Embryonic facial prominence (tissue), 1 donor: ENCODE measurements at regions not wholly inside any gene's neighbourhood (a gene's known extent, or its start where the extent isn't known, plus 50 kb on each side); places are given as distances from the start of the nearest gene placed in this dataset.
"Not testable (repeated sequence)": the region's sequence is repeated elsewhere in the genome, so short reads cannot be mapped to it uniquely, and the experiment has no call there.

ENCODE experiments used
- DNase-seq: peaks from one replicate; pipeline ENCODE4 v3.0.0-alpha.2; 2016; ENCODE audit errors: extremely low spot score

- DNase-seq = not testable (repeated sequence)
Measured at GRCh38 chr5:91241460-91241859, 141.7 kb downstream of the ARRDC3 start.

GRCh38 chr5:91240175-91240574, 142.9 kb downstream of the ARRDC3 start:
- no peak for DNase-seq

GRCh38 chr5:91235271-91235694, 147.8 kb downstream of the ARRDC3 start:
- no peak for DNase-seq

- DNase-seq = no peak
Measured at GRCh38 chr5:91232523-91232922, 150.6 kb downstream of the ARRDC3 start.

DNA sequence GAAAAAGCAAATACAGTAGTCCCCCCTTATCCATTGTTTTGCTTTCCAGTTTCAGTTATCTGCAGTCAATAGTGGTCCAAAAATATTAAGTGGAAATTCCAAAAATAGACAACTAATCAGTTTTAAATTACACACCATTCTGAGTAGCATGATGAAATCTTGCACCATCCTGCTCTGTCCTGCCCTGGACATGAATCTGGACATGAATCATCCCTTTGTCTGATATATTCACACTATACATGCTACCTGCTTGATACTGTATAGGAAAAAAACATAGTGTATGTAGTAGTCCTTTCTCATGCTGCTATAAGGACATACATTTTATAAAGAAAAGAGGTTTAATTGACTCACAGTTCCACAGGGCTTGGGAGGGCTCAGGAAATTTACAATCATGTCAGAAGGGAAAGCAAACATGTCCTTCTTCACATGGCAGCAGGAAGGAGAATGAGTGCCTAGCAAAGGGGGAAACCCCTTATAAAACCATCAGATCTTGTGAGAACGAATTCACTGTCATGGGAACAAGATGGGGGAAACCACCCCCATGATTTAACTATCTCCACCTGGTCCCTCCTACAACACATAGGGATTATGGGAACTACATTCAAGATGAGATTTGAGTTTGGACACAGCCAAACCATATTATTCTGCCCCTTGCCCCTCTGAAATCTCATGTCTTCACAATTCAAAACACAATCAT, 153.9 kb downstream of the ARRDC3 start:
- DNase-seq = no peak

DNA sequence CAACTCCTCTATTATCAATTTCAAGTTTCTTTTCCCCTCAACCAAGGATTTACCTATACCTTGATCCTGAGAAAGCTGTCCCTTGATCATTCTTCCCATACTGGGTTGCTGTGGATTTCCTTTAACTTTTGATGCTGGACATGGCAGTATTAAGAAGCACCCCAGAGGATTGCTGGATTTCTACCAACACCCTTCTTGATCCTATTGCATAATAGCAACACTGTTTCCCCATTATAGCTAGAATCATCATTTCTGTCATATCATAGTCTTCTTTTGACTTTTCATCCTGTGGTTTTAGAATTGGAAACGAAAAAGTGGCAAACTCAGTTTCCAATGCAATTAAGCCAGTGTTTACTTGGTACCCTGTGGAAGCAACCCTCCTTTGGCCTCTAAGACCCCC, 154.9 kb downstream of the ARRDC3 start:
- DNase-seq = no peak

- DNase-seq = no peak
Measured at GRCh38 chr5:91225848-91226686, 157.1 kb downstream of the ARRDC3 start.

DNA sequence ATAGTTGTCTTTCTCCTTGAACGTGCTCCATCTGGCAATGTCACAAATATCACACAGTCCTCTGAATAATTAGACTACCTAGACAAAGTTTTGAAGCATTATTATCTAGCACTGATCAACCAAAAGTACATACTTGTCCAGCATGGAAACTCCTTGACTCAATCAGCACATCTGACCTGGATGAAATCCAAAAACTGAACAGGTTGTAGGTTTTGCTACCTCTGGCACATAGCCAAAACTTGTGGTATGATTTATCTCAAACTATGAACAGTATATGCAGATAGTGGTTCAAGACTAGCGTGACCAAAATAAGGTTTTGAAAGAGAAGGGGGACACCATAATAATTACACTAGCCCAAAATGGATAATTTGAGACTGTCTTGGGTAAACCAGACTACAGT, 158.1 kb downstream of the ARRDC3 start:
- no peak for DNase-seq

DNA sequence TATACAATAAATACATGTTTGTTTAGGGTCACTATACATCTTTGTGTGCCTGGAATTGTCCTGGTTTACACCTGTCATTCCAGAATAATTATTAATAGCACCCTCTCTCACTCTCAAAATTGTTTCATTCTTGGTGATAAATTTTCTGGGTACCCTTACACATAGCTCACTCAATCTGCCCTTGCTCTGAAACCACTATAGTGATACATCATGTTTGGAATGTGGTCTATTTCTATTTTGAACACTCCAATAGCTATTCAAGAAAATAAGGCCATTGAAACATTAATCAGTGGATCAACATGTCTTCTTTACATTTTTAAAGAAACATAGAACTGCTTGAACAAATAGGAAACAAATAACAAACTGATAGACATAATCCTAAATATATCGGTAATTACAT, 158.7 kb downstream of the ARRDC3 start:
- DNase-seq = no peak

DNA sequence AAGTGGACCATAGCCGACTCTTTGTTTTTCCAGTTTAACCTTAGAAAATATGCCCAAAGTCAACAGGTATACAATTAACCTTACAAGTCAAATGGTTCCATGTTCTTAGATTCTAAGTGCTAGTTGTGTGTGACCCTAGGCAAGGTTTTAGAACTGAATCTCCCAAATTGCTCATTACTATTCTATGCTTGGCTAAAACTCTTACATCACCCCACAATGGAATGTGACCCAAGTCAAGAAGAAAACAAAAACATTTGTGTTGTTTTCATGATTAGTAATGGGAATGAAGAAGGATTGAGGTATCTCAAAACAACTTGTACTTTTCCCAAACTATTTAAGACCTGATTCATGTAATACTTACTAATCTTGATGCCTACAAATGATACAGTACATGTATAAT, 159.2 kb downstream of the ARRDC3 start:
- DNase-seq = no peak

GRCh38 chr5:91222482-91222881, 160.6 kb downstream of the ARRDC3 start:
- no peak for DNase-seq

GRCh38 chr5:91221917-91222316, 161.2 kb downstream of the ARRDC3 start:
- DNase-seq = no peak

DNA sequence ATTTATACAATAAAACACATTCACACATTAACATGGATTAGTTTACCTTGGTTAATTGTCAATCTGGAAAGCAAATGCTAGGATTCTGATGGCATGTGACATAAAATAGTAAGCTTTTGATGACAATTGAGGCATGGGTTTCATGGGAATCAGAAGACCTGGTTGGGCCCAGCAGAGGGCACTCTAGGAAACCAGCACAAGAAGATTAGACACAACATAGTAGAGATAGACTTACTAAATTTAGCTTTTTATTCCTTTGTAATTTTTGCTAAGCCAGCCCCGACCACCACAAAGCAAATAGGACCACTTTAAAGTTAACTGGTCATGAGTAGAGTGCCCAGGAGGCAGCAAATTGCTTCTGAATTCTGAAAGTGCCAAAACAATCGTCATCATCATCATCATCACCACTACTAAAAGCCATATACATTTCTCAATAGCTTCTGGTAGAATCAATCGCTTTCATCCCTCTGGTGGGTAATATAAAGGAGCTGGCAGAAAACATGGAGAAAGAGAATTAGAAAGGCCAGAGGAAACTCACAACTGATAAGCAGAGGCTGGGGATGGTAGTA, 163.2 kb downstream of the ARRDC3 start:
- no peak for DNase-seq

- DNase-seq = no peak
Measured at GRCh38 chr5:91219091-91219802, 163.9 kb downstream of the ARRDC3 start.

- DNase-seq = no peak
Measured at GRCh38 chr5:91217859-91218258, 165.3 kb downstream of the ARRDC3 start.

DNA sequence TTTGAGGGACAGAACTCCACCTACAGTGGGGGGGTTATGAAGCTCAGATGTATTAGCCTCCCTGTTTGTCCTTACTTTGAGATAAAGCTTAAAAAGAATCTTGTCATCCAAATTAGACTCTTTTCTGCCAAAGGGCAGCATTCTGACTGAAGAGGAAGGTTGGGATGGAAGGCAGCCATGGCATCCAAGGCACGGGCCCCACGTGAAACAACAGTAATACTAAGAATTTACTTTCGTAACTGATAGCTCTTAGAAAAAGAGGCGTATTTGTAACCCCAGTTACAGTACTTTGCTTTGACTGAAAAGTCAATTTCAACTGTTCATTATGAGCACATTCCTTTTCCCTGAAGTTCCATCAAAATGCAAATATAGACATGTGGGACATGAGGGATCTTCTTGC, 168.5 kb downstream of the ARRDC3 start:
- DNase-seq = no peak
